ENCODE measurements at regions not wholly inside any gene's neighbourhood (a gene's known extent, or its start where the extent isn't known, plus 50 kb on each side); places are given as distances from the start of the nearest gene placed in this dataset.

DNA sequence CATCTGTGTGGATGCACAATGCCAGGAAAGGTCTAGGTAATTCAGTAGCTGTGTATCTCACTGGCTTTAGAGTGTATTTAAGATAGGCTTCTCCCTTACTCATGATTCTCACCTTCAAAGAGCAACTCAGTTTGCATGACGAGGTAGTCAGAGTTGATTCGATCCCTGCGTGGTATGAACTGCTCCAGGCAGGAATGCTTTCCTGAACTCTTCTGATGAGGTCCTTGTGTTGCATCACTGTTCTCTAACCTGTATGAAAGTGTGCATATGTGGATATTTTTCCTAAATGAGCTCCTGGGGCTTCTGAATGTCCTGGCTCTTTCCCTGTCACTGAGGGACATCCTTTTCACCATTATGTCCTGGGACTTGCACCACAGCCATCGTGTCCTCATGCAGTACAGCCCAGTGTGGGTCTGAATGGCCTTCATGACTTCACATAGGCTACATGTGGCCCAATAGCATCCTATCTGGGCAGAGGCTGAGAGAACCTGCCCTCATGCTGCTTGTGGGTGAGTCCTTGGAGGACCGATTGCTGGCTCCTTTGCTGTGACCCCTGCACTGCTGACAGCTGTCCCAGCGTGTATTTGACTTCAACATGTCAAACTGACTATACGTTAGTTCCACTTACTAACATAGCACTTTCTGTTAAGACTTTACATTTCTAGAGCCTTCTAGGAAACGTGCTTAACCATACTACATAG, 65.3 kb upstream of the WDR1 start:
- H3K9me3 Mint-ChIP-seq (ENCODE audit: low read depth), result peaks cover 2% of the 10 kb centered on the region
- H3K4me1 Mint-ChIP-seq (ENCODE audit: low read depth), result no peaks in the 10 kb centered on the region
- no peaks in the 10 kb centered on the region for H3K36me3 Mint-ChIP-seq (ENCODE audit: low read depth)
- H3K27ac Mint-ChIP-seq (ENCODE audit: unreplicated experiment), result no peak overlapping the region
- no peak for DNase-seq (ENCODE audit: low spot score)
- TF ChIP-seq CTCF (IDR thresholded peaks at IDR 0.05), result no peak
- peaks cover 11% of the 10 kb centered on the region for H3K27me3 Mint-ChIP-seq (ENCODE audit: low read depth)
- no peak overlapping the region for H3K4me3 Mint-ChIP-seq (ENCODE audit: unreplicated experiment)

DNA sequence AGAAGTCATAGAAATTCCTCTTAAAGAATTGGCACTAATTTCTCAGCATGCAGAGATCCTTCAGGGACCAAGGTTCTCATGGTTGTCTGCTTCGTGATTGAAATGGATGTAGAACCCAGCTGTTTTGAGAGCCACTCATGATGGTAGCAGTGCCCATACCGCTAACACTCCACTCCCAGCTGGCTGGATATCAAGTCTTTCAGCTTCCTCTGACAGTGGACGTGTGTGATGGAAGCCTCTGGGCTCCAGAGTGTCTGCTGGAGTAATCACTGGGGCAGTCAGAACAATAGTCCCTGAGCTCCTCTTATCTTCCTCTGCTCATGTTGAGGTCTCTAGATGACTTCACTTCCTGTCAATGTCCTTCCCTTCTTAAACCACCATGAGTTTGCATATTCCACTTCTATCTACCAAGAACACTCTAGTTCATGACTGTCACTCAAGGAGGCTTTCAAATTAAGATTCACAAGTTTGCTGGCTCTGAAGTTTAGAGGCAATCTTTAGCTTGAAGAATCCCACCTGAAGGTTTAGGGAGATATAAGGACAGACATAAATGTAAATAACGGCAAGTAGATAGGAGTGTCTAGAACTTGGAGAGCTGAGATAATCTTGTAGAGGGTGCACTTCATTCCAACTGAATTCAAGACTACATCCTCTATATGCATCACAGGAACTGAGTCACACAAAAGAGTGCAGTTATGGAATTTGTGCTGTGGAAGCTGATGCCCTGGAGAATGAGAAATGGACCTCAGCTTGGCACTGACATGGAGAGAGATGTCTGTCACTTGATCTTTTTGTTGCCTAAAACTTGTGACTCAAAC, 64.5 kb upstream of the WDR1 start:
- Mint-ChIP-seq H3K4me3 (ENCODE audit: unreplicated experiment) (no peak overlapping the region), H3K4me1 (ENCODE audit: low read depth) (no peaks in the 10 kb centered on the region), H3K9me3 (ENCODE audit: low read depth) (peaks cover 2% of the 10 kb centered on the region), H3K27me3 (ENCODE audit: low read depth) (peaks cover 11% of the 10 kb centered on the region), H3K27ac (ENCODE audit: unreplicated experiment) (no peak overlapping the region), H3K36me3 (ENCODE audit: low read depth) (no peaks in the 10 kb centered on the region)
- no peak for TF ChIP-seq CTCF (IDR thresholded peaks at IDR 0.05)
- no peak for DNase-seq (ENCODE audit: low spot score)

- peaks cover 9% of the 10 kb centered on the region for H3K27me3 Mint-ChIP-seq (ENCODE audit: low read depth)
These were observed 64.0 kb upstream of the WDR1 start for GRCh38 chr4:10180603-10180926.

GRCh38 chr4:10179957-10180602, 63.5 kb upstream of the WDR1 start:
- H3K27ac Mint-ChIP-seq (ENCODE audit: unreplicated experiment), result no peak overlapping the region
- H3K36me3 Mint-ChIP-seq (ENCODE audit: low read depth), result no peaks in the 10 kb centered on the region
- H3K4me3 Mint-ChIP-seq (ENCODE audit: unreplicated experiment), result no peak overlapping the region

More at GRCh38 chr4:10180603-10180926, 64.0 kb upstream of the WDR1 start:
- no peak overlapping the region for H3K27ac Mint-ChIP-seq (ENCODE audit: unreplicated experiment)
- no peak for DNase-seq (ENCODE audit: low spot score)
- H3K4me3 Mint-ChIP-seq (ENCODE audit: unreplicated experiment), result no peak overlapping the region
- no peaks in the 10 kb centered on the region for H3K4me1 Mint-ChIP-seq (ENCODE audit: low read depth)
- no peak for TF ChIP-seq CTCF (IDR thresholded peaks at IDR 0.05)
- peaks cover 2% of the 10 kb centered on the region for H3K9me3 Mint-ChIP-seq (ENCODE audit: low read depth)
- H3K36me3 Mint-ChIP-seq (ENCODE audit: low read depth), result no peaks in the 10 kb centered on the region

More at GRCh38 chr4:10179957-10180602, 63.5 kb upstream of the WDR1 start:
- TF ChIP-seq CTCF (IDR thresholded peaks at IDR 0.05), result no peak
- Mint-ChIP-seq H3K4me1 (ENCODE audit: low read depth) (no peaks in the 10 kb centered on the region), H3K9me3 (ENCODE audit: low read depth) (peaks cover 2% of the 10 kb centered on the region), H3K27me3 (ENCODE audit: low read depth) (peaks cover 5% of the 10 kb centered on the region)
- no peak for DNase-seq (ENCODE audit: low spot score)

All from chondrocyte (in vitro differentiated cells).